AG04450 (cell line): ENCODE measurements at regions not wholly inside any gene's neighbourhood (a gene's known extent, or its start where the extent isn't known, plus 50 kb on each side); places are given as distances from the start of the nearest gene placed in this dataset.

Experiments used
- CTCF ChIA-PET: fragments of 300-600, 350-600 bp; formaldehyde crosslinking; extraction: SDS; loops from one replicate; lab custom pipeline; 2022; ENCODE audit warnings: antibody characterized with exemption, inconsistent platforms; lab: Charles Lee
- POLR2A ChIA-PET: fragments of 350-600 bp; formaldehyde crosslinking; extraction: SDS; loops from one replicate; lab custom pipeline; 2021; ENCODE audit warnings: antibody characterized with exemption, inconsistent platforms; lab: Yijun Ruan, JAX
- DNase-seq: peaks from one replicate; pipeline ENCODE4 v3.0.0-alpha.2; 2011; ENCODE audit warnings: low read depth, low spot score
- H3K27ac ChIP-seq: one replicate; pipeline ENCODE4 v1.5.1; 2012; ENCODE audit warnings: low read depth, low read length, control low read depth
- H3K27me3 ChIP-seq: one replicate; pipeline ENCODE4 v1.6.0; 2012; ENCODE audit warnings: low read length; ENCODE audit not compliant: control insufficient read depth, insufficient read depth
- H3K4me3 ChIP-seq: 2 replicates; pipeline ENCODE4 v1.5.1; 2011; ENCODE audit warnings: mild to moderate bottlenecking, low read depth, low read length, control low read depth
- H3K9me3 ChIP-seq: 2 replicates; pipeline ENCODE4 v1.5.1; 2012; ENCODE audit warnings: low read length; ENCODE audit not compliant: control insufficient read depth, insufficient read depth
- CTCF ChIP-seq: IDR thresholded peaks from 2 replicates; pipeline ENCODE4 v1.5.1; 2011; ENCODE audit warnings: low read depth, low read length, control low read depth, inconsistent platforms

- CTCF ChIA-PET = no interaction called here
- Histone ChIP-seq H3K27me3 (no peaks in the 10 kb centered on the region), H3K4me3 (no peak overlapping the region), H3K9me3 (no peaks in the 10 kb centered on the region), H3K27ac (no peak overlapping the region)
- TF ChIP-seq CTCF = no peak
- DNase-seq = no peak
- POLR2A ChIA-PET = no interaction called here
These were observed 185.3 kb upstream of the GDF10 start for GRCh38 chr10:47114680-47115186.

- no peak for TF ChIP-seq CTCF
- Histone ChIP-seq H3K4me3 (no peak overlapping the region), H3K27me3 (no peaks in the 10 kb centered on the region), H3K27ac (no peak overlapping the region), H3K9me3 (no peaks in the 10 kb centered on the region)
- no peak for DNase-seq
- POLR2A ChIA-PET = no interaction called here
- CTCF ChIA-PET = no interaction called here
These were observed 184.7 kb upstream of the GDF10 start for GRCh38 chr10:47115322-47115721.

- DNase-seq = peak; percentile 43
- H3K27ac ChIP-seq = peak overlapping the region; percentile 24
- POLR2A ChIA-PET = interaction anchor here (1.0 kb wide), 3 partner anchors 13 to 48 kb away, joined by 3 to 5 read pairs (median 5); no protein-coding TSS in a partner anchor
These were observed 183.6 kb upstream of the GDF10 start for GRCh38 chr10:47116445-47116844.

GRCh38 chr10:47118326-47118725 lies 181.7 kb upstream of the GDF10 start:
- H3K9me3 ChIP-seq = no peaks in the 10 kb centered on the region
- CTCF ChIA-PET = no interaction called here
- H3K27me3 ChIP-seq = no peaks in the 10 kb centered on the region
- no peak overlapping the region for H3K4me3 ChIP-seq
- POLR2A ChIA-PET = no interaction called here
- DNase-seq = no peak
- TF ChIP-seq CTCF = no peak
- no peak overlapping the region for H3K27ac ChIP-seq

More at GRCh38 chr10:47116445-47116844, 183.6 kb upstream of the GDF10 start:
- Histone ChIP-seq H3K27me3 (no peaks in the 10 kb centered on the region), H3K4me3 (no peak overlapping the region), H3K9me3 (no peaks in the 10 kb centered on the region)
- CTCF ChIA-PET = no interaction called here
- no peak for TF ChIP-seq CTCF

- Histone ChIP-seq H3K4me3 (no peak overlapping the region), H3K27me3 (no peaks in the 10 kb centered on the region), H3K27ac (no peak overlapping the region), H3K9me3 (no peaks in the 10 kb centered on the region)
- no peak for DNase-seq
- ChIA-PET POLR2A (interaction anchor here (0.8 kb wide), 1 partner anchor 16 kb away, joined by 3 read pairs; no protein-coding TSS in a partner anchor), CTCF (interaction anchor here (1.5 kb wide), 1 partner anchor 73 kb away, joined by 4 read pairs; no protein-coding TSS in a partner anchor)
- no peak for TF ChIP-seq CTCF
These were observed 178.7 kb upstream of the GDF10 start for GRCh38 chr10:47121336-47121735.
